ENCODE measurements at regions not wholly inside any gene's neighbourhood (a gene's known extent, or its start where the extent isn't known, plus 50 kb on each side); places are given as distances from the start of the nearest gene placed in this dataset.

DNA sequence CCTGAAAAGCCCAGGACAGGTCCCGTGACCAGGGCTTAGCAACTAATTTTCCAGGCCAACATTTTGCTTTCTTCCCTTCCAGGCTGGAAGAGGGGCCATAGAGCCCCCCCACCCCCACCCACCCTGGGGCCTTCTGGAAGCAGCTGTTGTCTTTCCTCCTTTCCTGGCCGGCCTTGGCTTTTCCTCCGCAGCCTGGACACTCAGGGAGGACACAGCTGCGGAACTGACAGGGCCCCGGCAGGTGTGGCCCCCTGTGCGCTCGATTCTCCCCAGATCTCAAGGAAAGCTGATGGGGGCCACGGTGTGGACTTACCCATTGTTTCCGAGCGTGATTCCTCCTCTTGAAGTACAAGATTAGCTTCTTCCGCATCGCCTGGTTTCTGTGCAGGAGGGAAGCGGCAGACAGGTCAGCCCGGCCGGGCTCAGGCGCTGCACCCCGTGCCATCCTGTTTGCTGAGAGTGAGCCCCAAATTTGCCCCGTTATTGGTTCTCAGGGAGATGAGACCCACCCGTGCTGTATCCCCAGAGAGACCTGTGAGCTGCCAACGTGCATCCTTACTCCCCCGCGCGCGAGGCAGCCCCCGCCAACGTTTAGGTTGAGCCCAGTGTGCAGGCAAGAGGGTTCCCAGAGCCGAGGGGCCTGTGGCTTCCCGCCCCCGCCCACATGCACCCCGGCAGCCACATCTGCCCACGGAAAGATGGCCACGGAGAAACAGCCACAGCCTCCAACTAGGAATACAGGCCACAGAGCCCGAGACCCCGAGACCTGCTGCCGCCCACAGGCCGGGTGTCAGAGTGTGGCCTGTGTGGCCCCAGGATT, 129.6 kb downstream of the NCOR2 start:
- TF ChIP-seq, protein P1, sequence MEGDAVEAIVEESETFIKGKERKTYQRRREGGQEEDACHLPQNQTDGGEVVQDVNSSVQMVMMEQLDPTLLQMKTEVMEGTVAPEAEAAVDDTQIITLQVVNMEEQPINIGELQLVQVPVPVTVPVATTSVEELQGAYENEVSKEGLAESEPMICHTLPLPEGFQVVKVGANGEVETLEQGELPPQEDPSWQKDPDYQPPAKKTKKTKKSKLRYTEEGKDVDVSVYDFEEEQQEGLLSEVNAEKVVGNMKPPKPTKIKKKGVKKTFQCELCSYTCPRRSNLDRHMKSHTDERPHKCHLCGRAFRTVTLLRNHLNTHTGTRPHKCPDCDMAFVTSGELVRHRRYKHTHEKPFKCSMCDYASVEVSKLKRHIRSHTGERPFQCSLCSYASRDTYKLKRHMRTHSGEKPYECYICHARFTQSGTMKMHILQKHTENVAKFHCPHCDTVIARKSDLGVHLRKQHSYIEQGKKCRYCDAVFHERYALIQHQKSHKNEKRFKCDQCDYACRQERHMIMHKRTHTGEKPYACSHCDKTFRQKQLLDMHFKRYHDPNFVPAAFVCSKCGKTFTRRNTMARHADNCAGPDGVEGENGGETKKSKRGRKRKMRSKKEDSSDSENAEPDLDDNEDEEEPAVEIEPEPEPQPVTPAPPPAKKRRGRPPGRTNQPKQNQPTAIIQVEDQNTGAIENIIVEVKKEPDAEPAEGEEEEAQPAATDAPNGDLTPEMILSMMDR (IDR thresholded peaks at IDR 0.05) = no peak
- TF ChIP-seq POLR2A (IDR thresholded peaks at IDR 0.05) = no peak
- intact Hi-C loops (cut with DNase I) = no loop called here
- Histone ChIP-seq H3K4me3 (no peak overlapping the region), H3K27me3 (no peaks in the 10 kb centered on the region), H3K27ac (no peak overlapping the region), H3K9me3 (no peaks in the 10 kb centered on the region), H3K4me1 (no peaks in the 10 kb centered on the region), H3K36me3 (peaks cover 0 to 2% (median 0%) of the 10 kb centered on the region in 4 donors)
- no peak for ATAC-seq
- no peak for DNase-seq
- 94% methylated on average over 4 of the region's 36 CpGs for WGBS (ENCODE audit: insufficient coverage, low coverage, low lambda C conversion rate, missing lambda C conversion rate)

DNA sequence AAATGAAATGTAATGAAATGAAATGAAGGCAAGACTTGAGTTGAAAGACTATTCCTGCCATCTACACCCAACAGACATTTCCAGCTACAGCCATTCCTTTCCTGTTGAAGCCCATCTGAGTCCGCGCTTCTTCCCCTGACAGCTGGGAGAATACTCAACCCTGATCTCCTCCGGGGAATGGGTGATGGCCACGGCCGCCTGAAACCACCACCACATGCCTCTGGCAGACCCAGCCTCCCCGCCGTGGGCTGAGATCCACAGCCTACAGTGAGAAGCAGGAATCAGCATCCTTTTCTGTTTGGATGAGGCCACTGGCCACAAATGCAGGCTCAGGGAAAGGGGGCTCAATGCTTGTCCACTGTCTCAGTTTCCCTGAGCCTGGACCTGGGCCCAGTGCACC, 130.3 kb downstream of the NCOR2 start:
- H3K36me3 ChIP-seq = no peaks in the 10 kb centered on the region
- DNase-seq = no peak

DNA sequence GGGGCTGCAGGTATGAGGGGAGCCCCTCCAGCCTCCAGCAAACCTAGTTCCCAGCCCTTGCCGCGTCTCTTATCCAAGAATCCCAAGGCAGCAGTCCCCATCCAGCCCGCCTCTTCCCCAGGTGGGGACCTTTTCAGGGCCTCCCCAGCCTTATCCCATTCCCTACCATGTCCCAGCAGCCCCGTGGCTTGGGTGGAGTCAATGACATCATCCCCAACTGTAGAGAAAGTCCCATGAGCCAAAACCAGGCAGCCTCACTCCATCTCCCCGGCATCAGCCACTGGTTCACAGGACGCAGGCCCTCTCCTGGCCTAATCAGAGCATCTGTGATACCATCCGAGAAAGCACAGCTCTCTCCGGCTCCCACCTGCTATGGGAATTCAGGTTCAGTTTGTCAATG, 131.0 kb downstream of the NCOR2 start:
- H3K36me3 ChIP-seq = no peaks in the 10 kb centered on the region
- H3K4me1 ChIP-seq = no peaks in the 10 kb centered on the region
- ATAC-seq (peak in 1 of 4 donors; percentile 6), DNase-seq (no peak)
- no peaks in the 10 kb centered on the region for H3K27me3 ChIP-seq
- H3K9me3 ChIP-seq = no peaks in the 10 kb centered on the region
- TF ChIP-seq POLR2A (IDR thresholded peaks at IDR 0.05) = no peak
- TF ChIP-seq, protein P1 (IDR thresholded peaks at IDR 0.05) = no peak
- intact Hi-C loops (cut with DNase I) = no loop called here
- WGBS (ENCODE audit: insufficient coverage, low coverage, low lambda C conversion rate, missing lambda C conversion rate) = 40% methylated on average over 1 of the region's 8 CpGs
- no peak overlapping the region for H3K27ac ChIP-seq
- H3K4me3 ChIP-seq = no peak overlapping the region

More for the DNA sequence above, 130.3 kb downstream of the NCOR2 start:
- H3K27me3 ChIP-seq = no peaks in the 10 kb centered on the region
- H3K4me3 ChIP-seq = no peak overlapping the region
- ATAC-seq = no peak
- H3K9me3 ChIP-seq = no peaks in the 10 kb centered on the region
- 81% methylated on average over 7 of the region's 7 CpGs for WGBS (ENCODE audit: insufficient coverage, low coverage, low lambda C conversion rate, missing lambda C conversion rate)
- no peak overlapping the region for H3K27ac ChIP-seq
- no peaks in the 10 kb centered on the region for H3K4me1 ChIP-seq
- no peak for TF ChIP-seq POLR2A (IDR thresholded peaks at IDR 0.05)
- TF ChIP-seq, protein P1 (IDR thresholded peaks at IDR 0.05) = no peak
- intact Hi-C loops (cut with DNase I) = no loop called here

DNA sequence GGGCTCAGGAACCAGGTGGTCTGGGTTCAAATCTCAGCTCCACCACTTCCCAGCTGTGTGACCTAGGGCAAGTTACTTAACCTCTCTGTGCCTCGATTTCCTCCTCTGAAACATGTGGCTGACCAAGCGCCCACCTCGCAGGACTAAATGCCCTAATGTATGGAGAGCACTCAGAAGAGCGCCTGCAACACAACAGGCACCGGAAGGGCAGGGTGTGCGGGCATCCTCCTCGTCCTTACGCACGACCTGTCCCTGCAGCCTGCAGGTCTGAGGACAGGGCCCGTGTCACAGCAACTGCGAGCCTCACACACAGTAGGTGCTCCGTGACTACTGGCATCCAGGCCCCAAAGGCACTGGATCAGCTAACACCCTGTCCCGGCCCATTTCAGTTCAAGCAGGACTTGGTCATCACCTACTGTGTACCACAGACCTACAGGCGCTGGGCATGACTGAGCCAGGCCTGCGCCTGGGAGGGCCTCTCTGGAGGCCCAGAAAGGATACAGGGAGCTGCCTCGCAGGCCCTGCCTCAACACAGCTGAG, 131.5 kb downstream of the NCOR2 start:
- no peak for TF ChIP-seq POLR2A (IDR thresholded peaks at IDR 0.05)
- TF ChIP-seq, protein P1 (IDR thresholded peaks at IDR 0.05) = no peak
- no peaks in the 10 kb centered on the region for H3K36me3 ChIP-seq
- WGBS (ENCODE audit: insufficient coverage, low coverage, low lambda C conversion rate, missing lambda C conversion rate) = 94% methylated on average over 3 of the region's 16 CpGs
- no peaks in the 10 kb centered on the region for H3K27me3 ChIP-seq
- H3K27ac ChIP-seq = no peak overlapping the region
- ATAC-seq (no peak), DNase-seq (no peak)
- H3K9me3 ChIP-seq = no peaks in the 10 kb centered on the region
- intact Hi-C loops (cut with DNase I) = no loop called here
- no peaks in the 10 kb centered on the region for H3K4me1 ChIP-seq
- no peak overlapping the region for H3K4me3 ChIP-seq

Measured in right lobe of liver (tissue), 6 donors.